GM23338 (cell line): ENCODE measurements at regions not wholly inside any gene's neighbourhood (a gene's known extent, or its start where the extent isn't known, plus 50 kb on each side); places are given as distances from the start of the nearest gene placed in this dataset.

ENCODE experiments used
- ATAC-seq: fragments of 200-7000 bp; cut with Tn5 transposase; 3 replicates; pipeline ENCODE4 v1.9.1; 2020
- DNase-seq: peaks from one replicate; pipeline ENCODE4 v3.0.0-alpha.2; 2015; ENCODE audit warnings: low spot score
- H2AFZ ChIP-seq: fragments of 200-600 bp; sonication (generic); 2 replicates; pipeline ENCODE4 v1.8.0; 2016; ENCODE audit warnings: antibody characterized with exemption, mild to moderate bottlenecking, moderate library complexity
- H3F3A ChIP-seq: fragments of 200-600 bp; sonication (generic); replicated peaks from 2 replicates; pipeline ENCODE4 v1.8.0; 2017; ENCODE audit warnings: antibody characterized with exemption, mixed run types, low read depth
- H3K27ac ChIP-seq: fragments of 200-600 bp; sonication (generic); 2 replicates; pipeline ENCODE4 v1.6.1; 2016; ENCODE audit warnings: low read depth
- H3K27me3 ChIP-seq: fragments of 200-600 bp; sonication (generic); 2 replicates; pipeline ENCODE4 v1.8.0; 2016; ENCODE audit warnings: mild to moderate bottlenecking, mixed run types, moderate library complexity; ENCODE audit not compliant: insufficient read depth
- H3K36me3 ChIP-seq: fragments of 200-600 bp; sonication (generic); 2 replicates; pipeline ENCODE4 v1.8.0; 2016; ENCODE audit warnings: mild to moderate bottlenecking; ENCODE audit not compliant: insufficient read depth
- H3K4me1 ChIP-seq: fragments of 200-600 bp; sonication (generic); 2 replicates; pipeline ENCODE4 v1.8.0; 2016; ENCODE audit warnings: mild to moderate bottlenecking, moderate library complexity; ENCODE audit not compliant: insufficient read depth
- H3K4me2 ChIP-seq: fragments of 200-600 bp; sonication (generic); 2 replicates; pipeline ENCODE4 v1.7.1; 2017; ENCODE audit warnings: mixed run types
- H3K4me3 ChIP-seq: fragments of 200-600 bp; sonication (generic); 2 replicates; pipeline ENCODE4 v1.6.1; 2016; ENCODE audit warnings: mixed run types
- H3K79me2 ChIP-seq: fragments of 200-600 bp; sonication (generic); replicated peaks from 2 replicates; pipeline ENCODE4 v1.8.0; 2017; ENCODE audit warnings: mild to moderate bottlenecking; ENCODE audit not compliant: insufficient read depth
- H3K9me2 ChIP-seq: fragments of 200-600 bp; sonication (generic); 2 replicates; pipeline ENCODE4 v1.8.0; 2017; ENCODE audit not compliant: insufficient read depth
- H4K20me1 ChIP-seq: fragments of 200-600 bp; sonication (generic); replicated peaks from 2 replicates; pipeline ENCODE4 v1.8.0; 2017; ENCODE audit warnings: mild to moderate bottlenecking; ENCODE audit not compliant: insufficient read depth
- H3K27ac Mint-ChIP-seq: 2 replicates; pipeline ENCODE4 v1.8.0; 2020; ENCODE audit warnings: inconsistent platforms, mild to moderate bottlenecking, moderate library complexity, mixed read lengths
- H3K27me3 Mint-ChIP-seq: 3 replicates; pipeline ENCODE4 v1.8.0; 2022; ENCODE audit warnings: low read depth, mild to moderate bottlenecking, moderate library complexity, mixed read lengths, inconsistent platforms; ENCODE audit not compliant: insufficient read depth, poor library complexity
- H3K36me3 Mint-ChIP-seq: 3 replicates; pipeline ENCODE4 v1.8.0; 2021; ENCODE audit warnings: low read depth, mild to moderate bottlenecking, inconsistent platforms, moderate library complexity, mixed read lengths
- H3K4me1 Mint-ChIP-seq: 3 replicates; pipeline ENCODE4 v1.8.0; 2020; ENCODE audit warnings: mild to moderate bottlenecking, inconsistent platforms, mixed read lengths
- H3K4me3 Mint-ChIP-seq: 3 replicates; pipeline ENCODE4 v1.8.0; 2021; ENCODE audit warnings: moderate library complexity, mild to moderate bottlenecking, inconsistent platforms, mixed read lengths
- H3K9me3 Mint-ChIP-seq: 3 replicates; pipeline ENCODE4 v1.8.0; 2020; ENCODE audit warnings: moderate library complexity, mild to moderate bottlenecking, inconsistent platforms, mixed read lengths
- CREB1 ChIP-seq: fragments of 250-450 bp; sonication (Bioruptor Pico); IDR thresholded peaks from 2 replicates; pipeline ENCODE4 v1.5.0; 2020; ENCODE audit warnings: low read depth, mild to moderate bottlenecking, moderate library complexity
- CTCF ChIP-seq, 2 experiments: fragments of 200-600 bp in 1 of 2; sonication (generic) in 1 of 2; conservative IDR thresholded peaks; 2 replicates each; pipeline versions ENCODE4 v1.5.1 to v1.6.1; 2016 to 2017; ENCODE audit warnings: antibody characterized with exemption in 2 of 2, low read depth in 2 of 2, mild to moderate bottlenecking in 2 of 2, moderate library complexity in 1 of 2
- EZH2 ChIP-seq: fragments of 200-600 bp; sonication (generic); IDR thresholded peaks from one replicate; pipeline ENCODE4 v1.8.0; 2017; ENCODE audit warnings: antibody characterized with exemption, mild to moderate bottlenecking, low read depth; ENCODE audit not compliant: unreplicated experiment
- EZH2phosphoT487 ChIP-seq: fragments of 200-600 bp; sonication (generic); IDR thresholded peaks from one replicate; pipeline ENCODE4 v1.8.1; 2018; ENCODE audit warnings: antibody characterized with exemption; ENCODE audit not compliant: unreplicated experiment
- JUNB ChIP-seq: IDR thresholded peaks from one replicate; pipeline ENCODE4 v1.6.1; 2016; ENCODE audit warnings: antibody characterized with exemption; ENCODE audit not compliant: unreplicated experiment
- NANOG ChIP-seq: IDR thresholded peaks from 2 replicates; pipeline ENCODE4 v1.6.1; 2016; ENCODE audit warnings: antibody characterized with exemption, borderline replicate concordance
- POLR2AphosphoS5 ChIP-seq: IDR thresholded peaks from 2 replicates; pipeline ENCODE4 v1.6.1; 2016; ENCODE audit warnings: antibody characterized with exemption, low read depth

DNA sequence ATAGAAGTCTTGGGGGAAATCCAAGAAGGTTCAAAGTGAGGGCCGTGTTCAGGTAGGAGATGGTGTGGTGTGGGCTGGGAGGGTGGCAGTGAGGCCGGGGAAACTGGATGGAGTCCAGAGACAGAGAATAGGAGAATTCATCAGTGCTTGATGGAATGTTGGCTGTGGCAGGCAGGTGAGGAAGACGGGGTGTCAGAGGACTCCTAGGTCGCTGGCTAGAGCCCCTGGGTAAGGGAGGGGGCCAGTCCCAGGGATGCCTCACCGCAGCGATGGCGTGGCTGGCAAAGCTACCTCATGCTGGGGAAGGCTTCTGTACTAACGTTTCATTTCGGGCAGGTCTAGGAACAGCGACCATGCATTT is 373.0 kb downstream of the RPS24 start:
- Mint-ChIP-seq H3K4me3 (peak overlapping the region; percentile 90), H3K27ac (no peak overlapping the region)

DNA sequence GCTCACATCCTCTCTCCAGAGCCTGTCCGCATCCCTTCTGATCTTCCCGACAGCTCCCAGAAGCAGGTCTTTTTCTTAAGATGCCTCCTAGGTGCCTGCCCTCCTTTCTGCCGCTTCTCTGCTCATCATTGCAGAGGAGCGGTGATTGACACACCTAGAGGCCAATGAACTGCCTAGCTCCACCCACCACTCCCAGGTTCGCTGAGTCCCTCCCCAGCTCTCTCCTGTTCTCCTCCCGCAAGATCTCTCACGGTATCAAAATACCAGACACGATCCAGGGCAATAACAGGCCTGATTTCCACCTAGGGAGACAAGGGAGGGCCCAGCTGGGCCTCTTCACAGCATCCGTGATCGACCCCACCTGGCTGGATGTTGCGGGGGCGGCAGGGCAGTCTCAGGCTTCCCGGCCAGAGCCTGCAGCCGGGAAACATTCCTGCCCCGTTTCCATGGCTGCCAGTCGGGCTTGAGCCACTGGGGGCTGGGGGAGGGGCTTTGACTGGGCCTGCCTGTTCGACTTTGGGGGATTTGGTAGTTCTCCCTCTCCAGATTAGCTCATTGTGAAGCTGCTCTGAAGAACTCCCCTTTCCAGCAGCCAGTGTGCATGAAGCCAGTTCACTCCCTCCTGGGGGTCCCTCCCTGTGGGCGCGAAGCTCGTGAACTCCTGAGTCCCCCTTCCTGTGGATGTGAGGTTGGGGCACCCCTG is 373.5 kb downstream of the RPS24 start:
- Histone ChIP-seq H3K36me3 (no peaks in the 10 kb centered on the region), H4K20me1 (no peaks in the 10 kb centered on the region), H3K9me2 (peaks cover 16% of the 10 kb centered on the region; the same call in 1 of the 2 replicates), H3K27me3 (no peaks in the 10 kb centered on the region), H3K79me2 (no peaks in the 10 kb centered on the region), H2AFZ (peak overlapping the region; percentile 48; the same call in 1 of the 2 replicates), H3K4me3 (peak overlapping the region; percentile 68), H3K4me1 (peaks cover 4% of the 10 kb centered on the region), H3K27ac (no peak overlapping the region), H3K4me2 (peak overlapping the region; percentile 80), H3F3A (no peaks in the 10 kb centered on the region)
- H3K36me3 Mint-ChIP-seq = 0 out of 3 replicates have a peak, but pooled peaks cover 3% of the 10 kb centered on the region
- no peaks in the 10 kb centered on the region; the same call in 2 of the 3 replicates for H3K9me3 Mint-ChIP-seq
- peak overlapping the region; percentile 90 for H3K4me3 Mint-ChIP-seq
- peak; percentile 61 for TF ChIP-seq POLR2AphosphoS5
- TF ChIP-seq CTCF (conservative IDR thresholded peaks at IDR 0.05; ENCODE audit: low read depth in 2 of 2) = no peak
- TF ChIP-seq CREB1 (CRISPR knock-in tag) = 0 out of 2 replicates have a peak, but pooled peaks have one; percentile 7
- H3K27me3 Mint-ChIP-seq = peaks cover 16% of the 10 kb centered on the region
- peak; percentile 97 for ATAC-seq
- peak; percentile 98 for DNase-seq
- H3K4me1 Mint-ChIP-seq = peaks cover 18% of the 10 kb centered on the region
- peak overlapping the region; percentile 98 for H3K27ac Mint-ChIP-seq

More for the DNA sequence above, 373.0 kb downstream of the RPS24 start:
- Mint-ChIP-seq H3K36me3 (0 out of 3 replicates have a peak, but pooled peaks cover 3% of the 10 kb centered on the region), H3K4me1 (peaks cover 23% of the 10 kb centered on the region), H3K9me3 (no peaks in the 10 kb centered on the region; the same call in 2 of the 3 replicates), H3K27me3 (peaks cover 16% of the 10 kb centered on the region)
- H3K27ac ChIP-seq = no peak overlapping the region
- ATAC-seq (peak; percentile 13; the same call in 1 of the 3 replicates), DNase-seq (no peak)
- no peaks in the 10 kb centered on the region for H3K79me2 ChIP-seq
- peak overlapping the region; percentile 19; the same call in 1 of the 2 replicates for H2AFZ ChIP-seq
- peaks cover 16% of the 10 kb centered on the region; the same call in 1 of the 2 replicates for H3K9me2 ChIP-seq
- no peaks in the 10 kb centered on the region for H4K20me1 ChIP-seq
- no peaks in the 10 kb centered on the region for H3K27me3 ChIP-seq
- no peaks in the 10 kb centered on the region for H3F3A ChIP-seq
- TF ChIP-seq JUNB (no peak), NANOG (no peak), EZH2phosphoT487 (no peak), CREB1 (CRISPR knock-in tag) (no peak)
- peaks cover 5% of the 10 kb centered on the region for H3K4me1 ChIP-seq
- peak overlapping the region; percentile 68 for H3K4me3 ChIP-seq
- H3K36me3 ChIP-seq = no peaks in the 10 kb centered on the region
- H3K4me2 ChIP-seq = peak overlapping the region; percentile 80

GRCh38 chr10:78407966-78408365 is 374.3 kb downstream of the RPS24 start:
- H3F3A ChIP-seq = no peaks in the 10 kb centered on the region
- no peaks in the 10 kb centered on the region for H3K79me2 ChIP-seq
- Mint-ChIP-seq H3K27ac (peak overlapping the region; percentile 98; the same call in 1 of the 2 replicates), H3K9me3 (no peaks in the 10 kb centered on the region; the same call in 2 of the 3 replicates), H3K4me1 (peaks cover 22% of the 10 kb centered on the region), H3K4me3 (peak overlapping the region; percentile 90; the same call in 2 of the 3 replicates), H3K36me3 (0 out of 3 replicates have a peak, but pooled peaks cover 3% of the 10 kb centered on the region), H3K27me3 (peaks cover 19% of the 10 kb centered on the region)
- no peak overlapping the region for H3K4me3 ChIP-seq
- H3K27me3 ChIP-seq = no peaks in the 10 kb centered on the region
- no peaks in the 10 kb centered on the region for H4K20me1 ChIP-seq
- no peak overlapping the region for H3K27ac ChIP-seq
- ATAC-seq (no peak), DNase-seq (no peak)
- H3K4me2 ChIP-seq = peak overlapping the region; percentile 80; the same call in 1 of the 2 replicates
- no peak overlapping the region; the same call in 1 of the 2 replicates for H2AFZ ChIP-seq
- peaks cover 16% of the 10 kb centered on the region; the same call in 1 of the 2 replicates for H3K9me2 ChIP-seq
- peaks cover 4% of the 10 kb centered on the region for H3K4me1 ChIP-seq
- H3K36me3 ChIP-seq = no peaks in the 10 kb centered on the region
- TF ChIP-seq EZH2 = no peak
